ENCODE measurements at regions not wholly inside any gene's neighbourhood (a gene's known extent, or its start where the extent isn't known, plus 50 kb on each side); places are given as distances from the start of the nearest gene placed in this dataset.

GRCh38 chr13:109631069-109631468 is 155.3 kb downstream of the IRS2 start:
- Histone ChIP-seq H3K27ac (no peak overlapping the region), H3K9me3 (no peaks in the 10 kb centered on the region), H3K36me3 (ENCODE audit: low read depth, missing control alignments) (no peaks in the 10 kb centered on the region), H3K4me1 (no peaks in the 10 kb centered on the region), H3K27me3 (no peaks in the 10 kb centered on the region), H3K4me3 (no peak overlapping the region)
- TF ChIP-seq POLR2A (IDR thresholded peaks at IDR 0.05), result no peak
- no peak for TF ChIP-seq CTCF (IDR thresholded peaks at IDR 0.05)
- DNase-seq, result no peak
- intact Hi-C loops (cut with DNase I; ENCODE audit: low total_unique reads), result no loop called here
- WGBS, 2 donors, result 95 to 96% methylated on average over 5 of the region's 5 CpGs

GRCh38 chr13:109630271-109630670 is 156.1 kb downstream of the IRS2 start:
- H3K36me3 ChIP-seq (ENCODE audit: low read depth, missing control alignments), result no peaks in the 10 kb centered on the region
- no peaks in the 10 kb centered on the region for H3K9me3 ChIP-seq
- H3K4me3 ChIP-seq, result no peak overlapping the region
- H3K27ac ChIP-seq, result no peak overlapping the region
- H3K27me3 ChIP-seq, result no peaks in the 10 kb centered on the region
- no peak for TF ChIP-seq CTCF (IDR thresholded peaks at IDR 0.05)
- intact Hi-C loops (cut with DNase I; ENCODE audit: low total_unique reads), result no loop called here
- 78 to 85% methylated on average over 6 of the region's 6 CpGs for WGBS, 2 donors
- DNase-seq, result no peak
- no peaks in the 10 kb centered on the region for H3K4me1 ChIP-seq

GRCh38 chr13:109629737-109630136 is 156.6 kb downstream of the IRS2 start:
- Histone ChIP-seq H3K27ac (no peak overlapping the region), H3K36me3 (ENCODE audit: low read depth, missing control alignments) (no peaks in the 10 kb centered on the region), H3K9me3 (no peaks in the 10 kb centered on the region), H3K4me1 (no peaks in the 10 kb centered on the region), H3K4me3 (no peak overlapping the region), H3K27me3 (no peaks in the 10 kb centered on the region)
- WGBS, 2 donors, result 89 to 93% methylated on average over 3 of the region's 3 CpGs
- TF ChIP-seq CTCF (IDR thresholded peaks at IDR 0.05) (no peak), POLR2A (IDR thresholded peaks at IDR 0.05) (no peak)
- no peak for DNase-seq
- intact Hi-C loops (cut with DNase I; ENCODE audit: low total_unique reads), result no loop called here

- no peak for DNase-seq
- Histone ChIP-seq H3K9me3 (no peaks in the 10 kb centered on the region), H3K4me1 (no peaks in the 10 kb centered on the region), H3K27me3 (no peaks in the 10 kb centered on the region), H3K27ac (no peak overlapping the region), H3K4me3 (no peak overlapping the region), H3K36me3 (ENCODE audit: low read depth, missing control alignments) (no peaks in the 10 kb centered on the region)
- WGBS, 2 donors, result 75 to 78% methylated on average over 2 of the region's 2 CpGs
- TF ChIP-seq CTCF (IDR thresholded peaks at IDR 0.05) (no peak), POLR2A (IDR thresholded peaks at IDR 0.05) (no peak)
- intact Hi-C loops (cut with DNase I; ENCODE audit: low total_unique reads), result no loop called here
Measured at GRCh38 chr13:109628251-109628699, 158.1 kb downstream of the IRS2 start.

- H3K4me1 ChIP-seq, result no peaks in the 10 kb centered on the region
- no peaks in the 10 kb centered on the region for H3K9me3 ChIP-seq
- no peaks in the 10 kb centered on the region for H3K27me3 ChIP-seq
- TF ChIP-seq POLR2A (IDR thresholded peaks at IDR 0.05) (no peak), CTCF (IDR thresholded peaks at IDR 0.05) (no peak)
- H3K27ac ChIP-seq, result no peak overlapping the region
- H3K36me3 ChIP-seq (ENCODE audit: low read depth, missing control alignments), result no peaks in the 10 kb centered on the region
- intact Hi-C loops (cut with DNase I; ENCODE audit: low total_unique reads), result no loop called here
- DNase-seq, result no peak
- no peak overlapping the region for H3K4me3 ChIP-seq
- WGBS, 2 donors, result 54 to 69% methylated on average over 2 of the region's 2 CpGs
Measured at GRCh38 chr13:109627649-109628048, 158.7 kb downstream of the IRS2 start.
